ENCODE measurements at regions not wholly inside any gene's neighbourhood (a gene's known extent, or its start where the extent isn't known, plus 50 kb on each side); places are given as distances from the start of the nearest gene placed in this dataset.
"Not testable (repeated sequence)": the region's sequence is repeated elsewhere in the genome, so short reads cannot be mapped to it uniquely, and the experiment has no call there.

GRCh38 chr10:3333426-3333825 lies 160.8 kb upstream of the PITRM1 start:
- no peaks in the 10 kb centered on the region for H3K4me1 Mint-ChIP-seq
- DNase-seq: no peak
- H3K27me3 Mint-ChIP-seq: peaks cover 4% of the 10 kb centered on the region
- CTCF ChIA-PET: interaction anchor here (0.6 to 0.7 kb wide), 4 partner anchors 26 to 1386 kb away, joined by 3 to 5 read pairs (median 3); no protein-coding TSS in a partner anchor
- ATAC-seq: no peak
- no peaks in the 10 kb centered on the region for H3K36me3 Mint-ChIP-seq (ENCODE audit: low read depth)
- H3K4me3 Mint-ChIP-seq: no peak overlapping the region
- no peaks in the 10 kb centered on the region for H3K9me3 Mint-ChIP-seq (ENCODE audit: low read depth)
- no peak overlapping the region for H3K27ac Mint-ChIP-seq
- intact Hi-C loops (cut with DNase I, micrococcal nuclease): no loop called here
- POLR2A ChIA-PET: no interaction called here

GRCh38 chr10:3331690-3332230 lies 159.2 kb upstream of the PITRM1 start:
- peaks cover 6% of the 10 kb centered on the region for H3K27me3 Mint-ChIP-seq
- no peak overlapping the region for H3K27ac Mint-ChIP-seq
- ChIA-PET POLR2A (interaction anchor here (0.6 kb wide), 1 partner anchor 209 kb away, joined by 3 read pairs; no protein-coding TSS in a partner anchor), CTCF (interaction anchor here (0.9 kb wide), 1 partner anchor 35 kb away, joined by 3 read pairs; no protein-coding TSS in a partner anchor)
- no peaks in the 10 kb centered on the region for H3K36me3 Mint-ChIP-seq (ENCODE audit: low read depth)
- no peak overlapping the region for H3K4me3 Mint-ChIP-seq
- no peak for ATAC-seq
- intact Hi-C loops (cut with DNase I, micrococcal nuclease): no loop called here
- H3K4me1 Mint-ChIP-seq: no peaks in the 10 kb centered on the region
- DNase-seq: no peak
- no peaks in the 10 kb centered on the region for H3K9me3 Mint-ChIP-seq (ENCODE audit: low read depth)

- Mint-ChIP-seq H3K4me1 (no peaks in the 10 kb centered on the region), H3K27me3 (peaks cover 6% of the 10 kb centered on the region), H3K4me3 (no peak overlapping the region), H3K36me3 (ENCODE audit: low read depth) (no peaks in the 10 kb centered on the region), H3K27ac (no peak overlapping the region), H3K9me3 (ENCODE audit: low read depth) (no peaks in the 10 kb centered on the region)
- intact Hi-C loops (cut with DNase I, micrococcal nuclease): no loop called here
- DNase-seq (no peak), ATAC-seq (no peak)
- ChIA-PET CTCF (no interaction called here), POLR2A (interaction anchor here (0.6 kb wide), 1 partner anchor 208 kb away, joined by 3 read pairs; no protein-coding TSS in a partner anchor)
These were observed 158.6 kb upstream of the PITRM1 start for GRCh38 chr10:3331187-3331586.

- Mint-ChIP-seq H3K4me1 (no peaks in the 10 kb centered on the region), H3K27ac (no peak overlapping the region), H3K36me3 (ENCODE audit: low read depth) (no peaks in the 10 kb centered on the region), H3K4me3 (no peak overlapping the region), H3K27me3 (peaks cover 6% of the 10 kb centered on the region), H3K9me3 (ENCODE audit: low read depth) (no peaks in the 10 kb centered on the region)
- ATAC-seq (no peak), DNase-seq (no peak)
- CTCF ChIA-PET: no interaction called here
- intact Hi-C loops (cut with DNase I, micrococcal nuclease): no loop called here
- POLR2A ChIA-PET: no interaction called here
These were observed 158.1 kb upstream of the PITRM1 start for GRCh38 chr10:3330663-3331062.

GRCh38 chr10:3325954-3326750 lies 153.6 kb upstream of the PITRM1 start:
- Mint-ChIP-seq H3K27ac (no peak overlapping the region), H3K4me1 (no peaks in the 10 kb centered on the region), H3K4me3 (no peak overlapping the region), H3K27me3 (peaks cover 2% of the 10 kb centered on the region), H3K9me3 (ENCODE audit: low read depth) (no peaks in the 10 kb centered on the region), H3K36me3 (ENCODE audit: low read depth) (no peaks in the 10 kb centered on the region)
- POLR2A ChIA-PET: no interaction called here
- ATAC-seq (no peak), DNase-seq (no peak)
- CTCF ChIA-PET: no interaction called here
- intact Hi-C loops (cut with DNase I, micrococcal nuclease): no loop called here

GRCh38 chr10:3324612-3325038 lies 152.0 kb upstream of the PITRM1 start:
- H3K27me3 Mint-ChIP-seq: peaks cover 2% of the 10 kb centered on the region
- no peak overlapping the region for H3K4me3 Mint-ChIP-seq
- no peak for ATAC-seq
- no peaks in the 10 kb centered on the region for H3K9me3 Mint-ChIP-seq (ENCODE audit: low read depth)
- CTCF ChIA-PET: interaction anchor here (0.6 kb wide), 1 partner anchor 18 kb away, joined by 3 read pairs; no protein-coding TSS in a partner anchor
- intact Hi-C loops (cut with DNase I, micrococcal nuclease): no loop called here
- H3K4me1 Mint-ChIP-seq: no peaks in the 10 kb centered on the region
- POLR2A ChIA-PET: no interaction called here
- no peaks in the 10 kb centered on the region for H3K36me3 Mint-ChIP-seq (ENCODE audit: low read depth)
- H3K27ac Mint-ChIP-seq: no peak overlapping the region
- DNase-seq: no peak

GRCh38 chr10:3323865-3324498 lies 151.4 kb upstream of the PITRM1 start:
- H3K27ac Mint-ChIP-seq: no peak overlapping the region
- no peaks in the 10 kb centered on the region for H3K4me1 Mint-ChIP-seq
- no peak for ATAC-seq
- POLR2A ChIA-PET: no interaction called here
- H3K27me3 Mint-ChIP-seq: peaks cover 4% of the 10 kb centered on the region
- no peak for DNase-seq
- CTCF ChIA-PET: interaction anchor here (0.6 kb wide), 1 partner anchor 18 kb away, joined by 3 read pairs; no protein-coding TSS in a partner anchor
- no peaks in the 10 kb centered on the region for H3K9me3 Mint-ChIP-seq (ENCODE audit: low read depth)
- no peaks in the 10 kb centered on the region for H3K36me3 Mint-ChIP-seq (ENCODE audit: low read depth)
- no peak overlapping the region for H3K4me3 Mint-ChIP-seq
- intact Hi-C loops (cut with DNase I, micrococcal nuclease): no loop called here

- Mint-ChIP-seq H3K4me3 (no peak overlapping the region), H3K27ac (no peak overlapping the region), H3K4me1 (no peaks in the 10 kb centered on the region), H3K36me3 (ENCODE audit: low read depth) (no peaks in the 10 kb centered on the region), H3K9me3 (ENCODE audit: low read depth) (no peaks in the 10 kb centered on the region), H3K27me3 (peaks cover 10% of the 10 kb centered on the region)
- ChIA-PET CTCF (no interaction called here), POLR2A (no interaction called here)
- ATAC-seq: no peak
- intact Hi-C loops (cut with DNase I, micrococcal nuclease): no loop called here
- no peak for DNase-seq
These were observed 148.5 kb upstream of the PITRM1 start for GRCh38 chr10:3321123-3321522.

- ChIA-PET CTCF (no interaction called here), POLR2A (no interaction called here)
- Mint-ChIP-seq H3K27ac (no peak overlapping the region), H3K36me3 (ENCODE audit: low read depth) (no peaks in the 10 kb centered on the region), H3K4me1 (no peaks in the 10 kb centered on the region), H3K27me3 (peaks cover 10% of the 10 kb centered on the region), H3K4me3 (no peak overlapping the region), H3K9me3 (ENCODE audit: low read depth) (no peaks in the 10 kb centered on the region)
- DNase-seq (no peak), ATAC-seq (no peak)
- intact Hi-C loops (cut with DNase I, micrococcal nuclease): no loop called here
These were observed 147.2 kb upstream of the PITRM1 start for GRCh38 chr10:3319811-3320226.

GRCh38 chr10:3318480-3318807 lies 145.9 kb upstream of the PITRM1 start:
- H3K4me3 Mint-ChIP-seq; H3K36me3 Mint-ChIP-seq (ENCODE audit: low read depth); H3K4me1 Mint-ChIP-seq; POLR2A ChIA-PET; intact Hi-C loops (cut with DNase I, micrococcal nuclease); H3K27ac Mint-ChIP-seq; ATAC-seq; H3K9me3 Mint-ChIP-seq (ENCODE audit: low read depth); DNase-seq; CTCF ChIA-PET: not testable (repeated sequence)
- H3K27me3 Mint-ChIP-seq: peaks cover 19% of the 10 kb centered on the region

- H3K9me3 Mint-ChIP-seq (ENCODE audit: low read depth): not testable (repeated sequence)
- H3K27me3 Mint-ChIP-seq: peaks cover 19% of the 10 kb centered on the region
These were observed 145.2 kb upstream of the PITRM1 start for GRCh38 chr10:3317553-3318479.

More at GRCh38 chr10:3317553-3318479, 145.2 kb upstream of the PITRM1 start:
- intact Hi-C loops (cut with DNase I, micrococcal nuclease); ATAC-seq; H3K4me1 Mint-ChIP-seq; DNase-seq; H3K36me3 Mint-ChIP-seq (ENCODE audit: low read depth); H3K4me3 Mint-ChIP-seq; POLR2A ChIA-PET; H3K27ac Mint-ChIP-seq; CTCF ChIA-PET: not testable (repeated sequence)

All from activated CD4-positive, alpha-beta T cell treated with anti-CD3 and anti-CD28 coated beads for 36 hours (primary cell).